ENCODE measurements at regions not wholly inside any gene's neighbourhood (a gene's known extent, or its start where the extent isn't known, plus 50 kb on each side); places are given as distances from the start of the nearest gene placed in this dataset.

DNA sequence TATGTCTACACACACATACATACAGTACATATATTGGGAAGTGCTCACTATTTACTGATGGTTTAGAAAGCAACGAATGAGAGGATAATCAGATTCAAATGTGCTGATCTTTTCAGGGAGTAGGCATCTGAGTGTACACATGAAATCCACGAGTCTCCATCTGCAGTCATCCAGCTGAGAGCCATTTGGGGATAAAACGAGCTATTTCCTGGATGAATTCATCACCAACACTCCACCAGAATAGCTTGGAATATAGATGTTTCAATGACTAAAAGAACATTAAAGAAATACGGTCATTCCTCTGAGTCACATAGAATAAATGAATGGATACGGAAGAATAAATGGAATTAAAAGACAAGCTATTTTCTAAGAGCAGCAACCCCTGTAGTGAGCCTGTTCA, 721.6 kb upstream of the ARGLU1 start:
- Histone ChIP-seq H3K27ac (ENCODE audit: low read depth in 1 of 2, low read length in 1 of 2) (no peak overlapping the region), H3K4me1 (ENCODE audit: control insufficient read depth in 2 of 2, insufficient read depth in 2 of 2, low read length in 2 of 2) (no peaks in the 10 kb centered on the region), H3K4me3 (ENCODE audit: low read length in 2 of 2) (no peak overlapping the region), H3K36me3 (ENCODE audit: control insufficient read depth in 2 of 2, insufficient read depth in 2 of 2, low read length in 1 of 2) (no peaks in the 10 kb centered on the region), H3K9me3 (ENCODE audit: control insufficient read depth in 2 of 2, insufficient read depth in 1 of 2, low read length in 1 of 2) (peaks cover 0 to 4% of the 10 kb centered on the region in 2 donors), H3K27me3 (ENCODE audit: control insufficient read depth in 2 of 2, insufficient read depth in 1 of 2, low read length in 1 of 2) (no peaks in the 10 kb centered on the region)
- DNase-seq (ENCODE audit: low read depth in 6 of 9, low spot score in 9 of 9), result no peak
- WGBS, result 87% methylated on average over 5 of the region's 5 CpGs

GRCh38 chr13:107284173-107284572, 716.2 kb upstream of the ARGLU1 start:
- no peaks in the 10 kb centered on the region for H3K4me1 ChIP-seq (ENCODE audit: control insufficient read depth in 2 of 2, insufficient read depth in 2 of 2, low read length in 2 of 2)
- H3K4me3 ChIP-seq (ENCODE audit: low read length in 2 of 2), result no peak overlapping the region
- no peak overlapping the region for H3K27ac ChIP-seq (ENCODE audit: low read depth in 1 of 2, low read length in 1 of 2)
- H3K27me3 ChIP-seq (ENCODE audit: control insufficient read depth in 2 of 2, insufficient read depth in 1 of 2, low read length in 1 of 2), result no peaks in the 10 kb centered on the region
- H3K9me3 ChIP-seq (ENCODE audit: control insufficient read depth in 2 of 2, insufficient read depth in 1 of 2, low read length in 1 of 2), result peaks cover 1 to 4% of the 10 kb centered on the region in 2 donors
- DNase-seq (ENCODE audit: low read depth in 6 of 9, low spot score in 9 of 9), result no peak
- H3K36me3 ChIP-seq (ENCODE audit: control insufficient read depth in 2 of 2, insufficient read depth in 2 of 2, low read length in 1 of 2), result no peaks in the 10 kb centered on the region

DNA sequence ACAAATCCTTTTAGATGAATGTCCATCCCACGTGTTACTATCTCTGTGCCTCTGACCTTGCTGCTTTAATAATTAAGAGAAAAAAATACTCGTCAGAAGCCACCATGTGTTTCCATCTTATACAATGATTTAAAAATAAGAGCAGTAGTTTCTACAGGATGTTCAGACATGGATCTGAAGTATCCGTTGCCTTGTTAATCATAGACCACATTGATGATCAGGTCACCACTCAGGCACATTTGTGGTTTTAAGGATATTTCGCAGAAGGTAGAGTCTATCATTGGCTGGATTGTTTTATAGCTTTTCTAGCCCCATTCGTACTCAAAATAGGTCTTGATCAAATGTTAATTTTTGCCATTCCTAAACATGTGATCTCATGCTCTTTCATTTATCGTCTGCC, 710.0 kb upstream of the ARGLU1 start:
- DNase-seq (ENCODE audit: low read depth in 6 of 9, low spot score in 9 of 9), result no peak
- WGBS, result 94% methylated on average over 6 of the region's 6 CpGs
- Histone ChIP-seq H3K27ac (ENCODE audit: low read depth in 1 of 2, low read length in 1 of 2) (no peak overlapping the region), H3K9me3 (ENCODE audit: control insufficient read depth in 2 of 2, insufficient read depth in 1 of 2, low read length in 1 of 2) (no peaks in the 10 kb centered on the region), H3K36me3 (ENCODE audit: control insufficient read depth in 2 of 2, insufficient read depth in 2 of 2, low read length in 1 of 2) (no peaks in the 10 kb centered on the region), H3K4me3 (ENCODE audit: low read length in 2 of 2) (no peak overlapping the region), H3K27me3 (ENCODE audit: control insufficient read depth in 2 of 2, insufficient read depth in 1 of 2, low read length in 1 of 2) (no peaks in the 10 kb centered on the region), H3K4me1 (ENCODE audit: control insufficient read depth in 2 of 2, insufficient read depth in 2 of 2, low read length in 2 of 2) (no peaks in the 10 kb centered on the region)

DNA sequence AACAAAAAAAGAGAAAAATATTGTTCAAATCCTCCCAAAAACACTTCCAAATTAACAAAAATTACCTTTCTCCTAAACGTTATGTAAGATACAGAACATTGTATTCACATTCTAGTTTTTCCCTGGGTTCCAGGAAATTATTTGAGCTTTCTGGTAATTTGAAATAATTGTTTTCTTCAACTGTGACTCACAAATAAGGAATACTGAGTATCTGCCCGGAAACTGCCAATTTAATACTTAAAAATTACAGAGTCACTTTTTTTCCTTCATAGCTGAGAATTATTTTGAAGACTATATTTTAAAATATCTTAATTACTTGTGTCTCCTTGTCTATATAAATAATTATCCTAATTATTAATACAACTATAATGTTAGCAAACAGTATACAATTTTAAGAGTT, 709.0 kb upstream of the ARGLU1 start:
- no peaks in the 10 kb centered on the region for H3K4me1 ChIP-seq (ENCODE audit: control insufficient read depth in 2 of 2, insufficient read depth in 2 of 2, low read length in 2 of 2)
- no peak overlapping the region for H3K4me3 ChIP-seq (ENCODE audit: low read length in 2 of 2)
- H3K27ac ChIP-seq (ENCODE audit: low read depth in 1 of 2, low read length in 1 of 2), result no peak overlapping the region
- WGBS, result 88% methylated on average over 2 of the region's 2 CpGs
- no peaks in the 10 kb centered on the region for H3K36me3 ChIP-seq (ENCODE audit: control insufficient read depth in 2 of 2, insufficient read depth in 2 of 2, low read length in 1 of 2)
- DNase-seq (ENCODE audit: low read depth in 6 of 9, low spot score in 9 of 9), result no peak
- H3K9me3 ChIP-seq (ENCODE audit: control insufficient read depth in 2 of 2, insufficient read depth in 1 of 2, low read length in 1 of 2), result no peaks in the 10 kb centered on the region
- H3K27me3 ChIP-seq (ENCODE audit: control insufficient read depth in 2 of 2, insufficient read depth in 1 of 2, low read length in 1 of 2), result no peaks in the 10 kb centered on the region

DNA sequence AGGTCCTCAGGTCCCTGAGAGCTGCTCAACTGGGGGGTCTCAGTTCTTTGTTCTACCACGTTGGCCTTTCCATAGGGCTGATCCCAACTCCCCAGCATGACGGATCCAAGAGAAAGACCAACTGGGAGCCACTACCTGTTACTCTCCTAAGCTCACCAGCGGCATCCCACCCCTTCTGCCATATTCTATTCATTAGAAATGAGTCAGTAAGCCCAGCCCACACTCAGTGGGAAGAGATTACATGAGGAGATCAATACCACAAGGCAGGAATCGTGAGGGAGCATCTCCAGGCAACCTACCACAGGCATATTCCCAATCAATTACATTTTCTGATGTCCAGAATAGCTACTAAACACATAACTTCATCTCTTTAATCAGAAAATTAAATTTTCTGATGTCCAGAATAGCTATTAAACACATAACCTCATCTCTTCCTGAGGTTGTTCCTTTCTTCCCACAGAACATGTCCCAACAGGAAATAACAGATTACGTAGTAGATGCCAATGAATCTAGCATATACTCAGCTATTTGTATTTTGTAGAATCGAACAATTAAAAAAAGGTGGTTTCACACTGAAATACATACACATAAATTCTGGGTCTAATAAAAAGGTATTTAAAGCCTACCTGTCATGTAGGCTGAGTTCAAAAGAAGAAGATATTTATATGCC, 708.1 kb upstream of the ARGLU1 start:
- no peaks in the 10 kb centered on the region for H3K9me3 ChIP-seq (ENCODE audit: control insufficient read depth in 2 of 2, insufficient read depth in 1 of 2, low read length in 1 of 2)
- no peak overlapping the region for H3K27ac ChIP-seq (ENCODE audit: low read depth in 1 of 2, low read length in 1 of 2)
- 76% methylated on average over 6 of the region's 6 CpGs for WGBS
- no peak for DNase-seq (ENCODE audit: low read depth in 6 of 9, low spot score in 9 of 9)
- H3K36me3 ChIP-seq (ENCODE audit: control insufficient read depth in 2 of 2, insufficient read depth in 2 of 2, low read length in 1 of 2), result no peaks in the 10 kb centered on the region
- no peak overlapping the region for H3K4me3 ChIP-seq (ENCODE audit: low read length in 2 of 2)
- H3K27me3 ChIP-seq (ENCODE audit: control insufficient read depth in 2 of 2, insufficient read depth in 1 of 2, low read length in 1 of 2), result no peaks in the 10 kb centered on the region
- H3K4me1 ChIP-seq (ENCODE audit: control insufficient read depth in 2 of 2, insufficient read depth in 2 of 2, low read length in 2 of 2), result no peaks in the 10 kb centered on the region

GRCh38 chr13:107275312-107275711, 707.4 kb upstream of the ARGLU1 start:
- WGBS, result 93% methylated on average over 4 of the region's 4 CpGs
- Histone ChIP-seq H3K27ac (ENCODE audit: low read depth in 1 of 2, low read length in 1 of 2) (no peak overlapping the region), H3K27me3 (ENCODE audit: control insufficient read depth in 2 of 2, insufficient read depth in 1 of 2, low read length in 1 of 2) (no peaks in the 10 kb centered on the region), H3K4me3 (ENCODE audit: low read length in 2 of 2) (no peak overlapping the region), H3K4me1 (ENCODE audit: control insufficient read depth in 2 of 2, insufficient read depth in 2 of 2, low read length in 2 of 2) (no peaks in the 10 kb centered on the region), H3K9me3 (ENCODE audit: control insufficient read depth in 2 of 2, insufficient read depth in 1 of 2, low read length in 1 of 2) (no peaks in the 10 kb centered on the region), H3K36me3 (ENCODE audit: control insufficient read depth in 2 of 2, insufficient read depth in 2 of 2, low read length in 1 of 2) (no peaks in the 10 kb centered on the region)
- DNase-seq (ENCODE audit: low read depth in 6 of 9, low spot score in 9 of 9), result no peak

- no peaks in the 10 kb centered on the region for H3K9me3 ChIP-seq (ENCODE audit: control insufficient read depth in 2 of 2, insufficient read depth in 1 of 2, low read length in 1 of 2)
- 84% methylated on average over 2 of the region's 2 CpGs for whole genome bisulfite sequencing
- H3K4me1 ChIP-seq (ENCODE audit: control insufficient read depth in 2 of 2, insufficient read depth in 2 of 2, low read length in 2 of 2), result no peaks in the 10 kb centered on the region
- DNase-seq (ENCODE audit: low read depth in 6 of 9, low spot score in 9 of 9), result peak in 1 of 9 donors; percentile 2
- H3K27ac ChIP-seq (ENCODE audit: low read depth in 1 of 2, low read length in 1 of 2), result no peak overlapping the region
- H3K4me3 ChIP-seq (ENCODE audit: low read length in 2 of 2), result no peak overlapping the region
- H3K27me3 ChIP-seq (ENCODE audit: control insufficient read depth in 2 of 2, insufficient read depth in 1 of 2, low read length in 1 of 2), result no peaks in the 10 kb centered on the region
- no peaks in the 10 kb centered on the region for H3K36me3 ChIP-seq (ENCODE audit: control insufficient read depth in 2 of 2, insufficient read depth in 2 of 2, low read length in 1 of 2)
Measured at GRCh38 chr13:107271227-107271626, 703.3 kb upstream of the ARGLU1 start.

DNA sequence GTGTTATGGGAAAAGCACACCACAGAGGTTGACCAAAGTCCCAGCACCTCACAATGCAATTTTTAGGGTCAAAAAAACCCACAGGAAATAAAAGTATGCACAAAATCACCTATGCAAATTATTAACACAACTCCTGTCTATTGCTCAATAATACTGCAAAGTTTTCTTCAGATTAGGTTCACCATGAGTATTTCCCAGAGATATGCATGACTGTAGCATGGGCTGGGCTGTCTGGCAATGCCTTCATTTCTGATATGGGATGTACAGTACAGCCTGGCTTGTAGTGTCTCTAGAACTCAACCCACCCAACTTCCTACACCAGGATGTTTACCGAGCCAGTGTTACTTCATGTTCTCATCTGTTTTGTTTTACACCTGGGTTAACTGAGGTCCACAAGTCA, 698.7 kb upstream of the ARGLU1 start:
- Histone ChIP-seq H3K4me3 (ENCODE audit: low read length in 2 of 2) (no peak overlapping the region), H3K4me1 (ENCODE audit: control insufficient read depth in 2 of 2, insufficient read depth in 2 of 2, low read length in 2 of 2) (no peaks in the 10 kb centered on the region), H3K9me3 (ENCODE audit: control insufficient read depth in 2 of 2, insufficient read depth in 1 of 2, low read length in 1 of 2) (no peaks in the 10 kb centered on the region), H3K27me3 (ENCODE audit: control insufficient read depth in 2 of 2, insufficient read depth in 1 of 2, low read length in 1 of 2) (no peaks in the 10 kb centered on the region), H3K36me3 (ENCODE audit: control insufficient read depth in 2 of 2, insufficient read depth in 2 of 2, low read length in 1 of 2) (no peaks in the 10 kb centered on the region), H3K27ac (ENCODE audit: low read depth in 1 of 2, low read length in 1 of 2) (no peak overlapping the region)
- 93% methylated on average over 1 of the region's 1 CpG for WGBS
- DNase-seq (ENCODE audit: low read depth in 6 of 9, low spot score in 9 of 9), result no peak

- 79% methylated on average over 7 of the region's 7 CpGs for WGBS
- DNase-seq (ENCODE audit: low read depth in 6 of 9, low spot score in 9 of 9), result no peak
- H3K27ac ChIP-seq (ENCODE audit: low read depth in 1 of 2, low read length in 1 of 2), result no peak overlapping the region
- no peaks in the 10 kb centered on the region for H3K9me3 ChIP-seq (ENCODE audit: control insufficient read depth in 2 of 2, insufficient read depth in 1 of 2, low read length in 1 of 2)
- no peaks in the 10 kb centered on the region for H3K27me3 ChIP-seq (ENCODE audit: control insufficient read depth in 2 of 2, insufficient read depth in 1 of 2, low read length in 1 of 2)
- no peaks in the 10 kb centered on the region for H3K36me3 ChIP-seq (ENCODE audit: control insufficient read depth in 2 of 2, insufficient read depth in 2 of 2, low read length in 1 of 2)
- no peak overlapping the region for H3K4me3 ChIP-seq (ENCODE audit: low read length in 2 of 2)
- H3K4me1 ChIP-seq (ENCODE audit: control insufficient read depth in 2 of 2, insufficient read depth in 2 of 2, low read length in 2 of 2), result no peaks in the 10 kb centered on the region
Measured at GRCh38 chr13:107258599-107259187, 690.8 kb upstream of the ARGLU1 start.
